Keratinocyte (primary cell): ENCODE measurements at regions not wholly inside any gene's neighbourhood (a gene's known extent, or its start where the extent isn't known, plus 50 kb on each side); places are given as distances from the start of the nearest gene placed in this dataset.

ENCODE experiments used
- DNase-seq: peaks from one replicate; pipeline ENCODE4 v3.0.0-alpha.2; 2011; ENCODE audit warnings: low read depth, missing footprints, low spot score
- FAIRE-seq: peaks from 2 replicates; lab custom pipeline; 2011; peaks lifted over from hg19 to GRCh38; lab: Jason Lieb, UNC
- H2AFZ ChIP-seq: 2 replicates; pipeline ENCODE4 v1.6.0; 2012; ENCODE audit warnings: low read length, control low read depth, inconsistent platforms; ENCODE audit not compliant: control insufficient read depth
- H3K27ac ChIP-seq: 2 replicates; pipeline ENCODE4 v1.5.1; 2011; ENCODE audit warnings: low read length; ENCODE audit not compliant: control insufficient read depth, insufficient read depth
- H3K27me3 ChIP-seq: 3 replicates; pipeline ENCODE4 v1.6.0; 2011; ENCODE audit warnings: low read length; ENCODE audit not compliant: control insufficient read depth, insufficient read depth; ENCODE audit errors: extremely low read depth
- H3K36me3 ChIP-seq, 2 experiments: 2 replicates in 1 of 2; 3 replicates in 1 of 2; pipeline ENCODE4 v1.5.1; 2011; ENCODE audit warnings: low read length in 2 of 2, mild to moderate bottlenecking in 1 of 2; ENCODE audit not compliant: control insufficient read depth in 2 of 2, insufficient read depth in 2 of 2; ENCODE audit errors: extremely low read depth in 1 of 2
- H3K4me1 ChIP-seq: 3 replicates; pipeline ENCODE4 v1.5.1; 2011; ENCODE audit warnings: low read length; ENCODE audit not compliant: control insufficient read depth, insufficient read depth; ENCODE audit errors: extremely low read depth
- H3K4me2 ChIP-seq: 3 replicates; pipeline ENCODE4 v1.6.0; 2011; ENCODE audit warnings: low read depth, low read length; ENCODE audit not compliant: control insufficient read depth, insufficient read depth; ENCODE audit errors: extremely low read depth
- H3K4me3 ChIP-seq, 3 experiments: fragments of 200-600 bp in 1 of 3; sonication (generic) in 1 of 3; 2 replicates in 2 of 3; 3 replicates in 1 of 3; pipeline ENCODE4 v1.5.1; 2011 to 2016; ENCODE audit warnings: low read length in 3 of 3, mild to moderate bottlenecking in 3 of 3, control low read depth in 2 of 3, inconsistent platforms in 1 of 3, low read depth in 1 of 3, mixed read lengths in 1 of 3, mixed run types in 1 of 3, moderate library complexity in 1 of 3; ENCODE audit not compliant: control insufficient read depth in 2 of 3, insufficient read depth in 2 of 3; ENCODE audit errors: extremely low read depth in 1 of 3
- H3K79me2 ChIP-seq: 2 replicates; pipeline ENCODE4 v1.6.0; 2012; ENCODE audit warnings: low read length; ENCODE audit not compliant: control insufficient read depth, insufficient read depth
- H3K9ac ChIP-seq: 3 replicates; pipeline ENCODE4 v1.6.0; 2011; ENCODE audit warnings: low read length; ENCODE audit not compliant: control insufficient read depth, insufficient read depth; ENCODE audit errors: extremely low read depth
- H3K9me1 ChIP-seq: 3 replicates; pipeline ENCODE4 v1.6.0; 2011; ENCODE audit warnings: low read length; ENCODE audit not compliant: control insufficient read depth, insufficient read depth; ENCODE audit errors: extremely low read depth
- H3K9me3 ChIP-seq: 2 replicates; pipeline ENCODE4 v1.5.1; 2012; ENCODE audit warnings: low read depth, low read length; ENCODE audit not compliant: control insufficient read depth
- H4K20me1 ChIP-seq: 3 replicates; pipeline ENCODE4 v1.6.0; 2011; ENCODE audit warnings: low read length; ENCODE audit not compliant: control insufficient read depth, insufficient read depth; ENCODE audit errors: extremely low read depth
- CTCF ChIP-seq, 3 experiments: IDR thresholded peaks in 1 of 3; conservative IDR thresholded peaks in 1 of 3; optimal IDR thresholded peaks in 1 of 3; 2 replicates in 2 of 3; 3 replicates in 1 of 3; pipeline versions ENCODE3 to v1.5.1; 2011; ENCODE audit warnings: low read length in 3 of 3, mild to moderate bottlenecking in 3 of 3, moderate library complexity in 2 of 3, control low read depth in 1 of 3, inconsistent platforms in 1 of 3; ENCODE audit not compliant: insufficient read depth in 2 of 3; ENCODE audit errors: extremely low read depth in 1 of 3
- EZH2 ChIP-seq: IDR thresholded peaks from one replicate; pipeline ENCODE4 v1.6.1; 2012; ENCODE audit warnings: inconsistent platforms, mild to moderate bottlenecking, low read length, moderate library complexity
- dilution Hi-C: fragments of 300-500 bp; cut with MboI; formaldehyde crosslinking; loops from one replicate; pipeline ENCODE4 v1.7.0; 2020; ENCODE audit warnings: low sequenced_read_pairs; ENCODE audit not compliant: extremely low pct_ligation_motif_present

GRCh38 chr1:104854529-104854928 lies 1104.8 kb downstream of the AMY1C start:
- H3K4me1 ChIP-seq: no peaks in the 10 kb centered on the region
- TF ChIP-seq EZH2 (no peak), CTCF (optimal IDR thresholded peaks at IDR 0.05 in 1 of 3, IDR thresholded peaks at IDR 0.05 in 1 of 3, conservative IDR thresholded peaks at IDR 0.05 in 1 of 3; ENCODE audit: extremely low read depth in 1 of 3, insufficient read depth in 2 of 3, low read length in 3 of 3) (no peak)
- H3K36me3 ChIP-seq: no peaks in the 10 kb centered on the region
- H3K4me2 ChIP-seq: no peak overlapping the region
- H4K20me1 ChIP-seq: no peaks in the 10 kb centered on the region
- dilution Hi-C loops: no loop called here
- no peak overlapping the region for H3K27ac ChIP-seq
- H3K79me2 ChIP-seq: no peaks in the 10 kb centered on the region
- no peak overlapping the region for H3K4me3 ChIP-seq
- H3K9me3 ChIP-seq: peaks cover 2% of the 10 kb centered on the region
- H3K9me1 ChIP-seq: no peaks in the 10 kb centered on the region
- H3K27me3 ChIP-seq: no peaks in the 10 kb centered on the region
- DNase-seq: no peak
- no peak overlapping the region for H3K9ac ChIP-seq
- FAIRE-seq: no peak
- H2AFZ ChIP-seq: no peak overlapping the region

GRCh38 chr1:104855550-104855949 lies 1105.9 kb downstream of the AMY1C start:
- FAIRE-seq (no peak), DNase-seq (no peak)
- peaks cover 5% of the 10 kb centered on the region for H3K9me3 ChIP-seq
- no peaks in the 10 kb centered on the region for H3K79me2 ChIP-seq
- dilution Hi-C loops: no loop called here
- TF ChIP-seq CTCF (optimal IDR thresholded peaks at IDR 0.05 in 1 of 3, IDR thresholded peaks at IDR 0.05 in 1 of 3, conservative IDR thresholded peaks at IDR 0.05 in 1 of 3; ENCODE audit: extremely low read depth in 1 of 3, insufficient read depth in 2 of 3, low read length in 3 of 3): no peak
- no peak for TF ChIP-seq EZH2
- H3K4me2 ChIP-seq: no peak overlapping the region
- H4K20me1 ChIP-seq: no peaks in the 10 kb centered on the region
- H2AFZ ChIP-seq: no peak overlapping the region
- H3K36me3 ChIP-seq: no peaks in the 10 kb centered on the region
- no peak overlapping the region for H3K9ac ChIP-seq
- H3K9me1 ChIP-seq: no peaks in the 10 kb centered on the region
- H3K27me3 ChIP-seq: no peaks in the 10 kb centered on the region
- no peak overlapping the region for H3K4me3 ChIP-seq
- H3K27ac ChIP-seq: no peak overlapping the region
- H3K4me1 ChIP-seq: no peaks in the 10 kb centered on the region
